ENCODE measurements at regions not wholly inside any gene's neighbourhood (a gene's known extent, or its start where the extent isn't known, plus 50 kb on each side); places are given as distances from the start of the nearest gene placed in this dataset.

GRCh38 chr6:14447240-14447639, 329.7 kb downstream of the CD83 start:
- TF ChIP-seq CTCF (IDR thresholded peaks at IDR 0.05; ENCODE audit: insufficient read depth, low read length) (no peak), POLR2AphosphoS5 (IDR thresholded peaks at IDR 0.05; ENCODE audit: low read depth) (no peak)

Measured in HL-60 (cell line).